ENCODE measurements at regions not wholly inside any gene's neighbourhood (a gene's known extent, or its start where the extent isn't known, plus 50 kb on each side); places are given as distances from the start of the nearest gene placed in this dataset.

GRCh38 chr12:108462686-108463085 lies 52.4 kb upstream of the FICD start:
- no peaks in the 10 kb centered on the region for H3K36me3 ChIP-seq
- H3K4me1 ChIP-seq = no peaks in the 10 kb centered on the region
- H3K9me3 ChIP-seq = no peaks in the 10 kb centered on the region
- intact Hi-C loops (cut with DNase I) = no loop called here
- no peak for DNase-seq (ENCODE audit: low spot score in 2 of 2)
- no peak for TF ChIP-seq CTCF (IDR thresholded peaks at IDR 0.05)
- H3K27me3 ChIP-seq = no peaks in the 10 kb centered on the region
- no peak overlapping the region for H3K27ac ChIP-seq
- H3K4me3 ChIP-seq = no peak overlapping the region

- Histone ChIP-seq H3K4me3 (no peak overlapping the region), H3K4me1 (no peaks in the 10 kb centered on the region), H3K9me3 (no peaks in the 10 kb centered on the region), H3K36me3 (no peaks in the 10 kb centered on the region), H3K27me3 (no peaks in the 10 kb centered on the region), H3K27ac (no peak overlapping the region)
- intact Hi-C loops (cut with DNase I) = no loop called here
- no peak for TF ChIP-seq CTCF (IDR thresholded peaks at IDR 0.05)
- DNase-seq (ENCODE audit: low spot score in 2 of 2) = no peak
Observed at GRCh38 chr12:108461058-108461660, 53.9 kb upstream of the FICD start.

- intact Hi-C loops (cut with DNase I) = loop anchor here (2.0 to 5.0 kb wide), 3 partner anchors 54 to 362 kb away; no protein-coding TSS in a partner anchor
Observed at GRCh38 chr12:108459149-108459548, 55.9 kb upstream of the FICD start.

GRCh38 chr12:108457734-108458361 lies 57.2 kb upstream of the FICD start:
- no peak for TF ChIP-seq CTCF (IDR thresholded peaks at IDR 0.05)
- no peak for DNase-seq (ENCODE audit: low spot score in 2 of 2)
- intact Hi-C loops (cut with DNase I) = loop anchor here (1.0 to 5.0 kb wide), 5 partner anchors 55 to 361 kb away; no protein-coding TSS in a partner anchor
- H3K27ac ChIP-seq = no peak overlapping the region
- H3K4me3 ChIP-seq = no peak overlapping the region
- H3K4me1 ChIP-seq = no peaks in the 10 kb centered on the region
- no peaks in the 10 kb centered on the region for H3K36me3 ChIP-seq
- no peaks in the 10 kb centered on the region for H3K9me3 ChIP-seq
- H3K27me3 ChIP-seq = no peaks in the 10 kb centered on the region

More at GRCh38 chr12:108459149-108459548, 55.9 kb upstream of the FICD start:
- Histone ChIP-seq H3K4me3 (no peak overlapping the region), H3K27me3 (no peaks in the 10 kb centered on the region), H3K9me3 (no peaks in the 10 kb centered on the region), H3K36me3 (no peaks in the 10 kb centered on the region), H3K4me1 (no peaks in the 10 kb centered on the region), H3K27ac (no peak overlapping the region)
- no peak for DNase-seq (ENCODE audit: low spot score in 2 of 2)
- TF ChIP-seq CTCF (IDR thresholded peaks at IDR 0.05) = no peak

GRCh38 chr12:108457006-108457733 lies 57.9 kb upstream of the FICD start:
- Histone ChIP-seq H3K9me3 (no peaks in the 10 kb centered on the region), H3K27me3 (no peaks in the 10 kb centered on the region), H3K36me3 (no peaks in the 10 kb centered on the region), H3K27ac (no peak overlapping the region), H3K4me1 (no peaks in the 10 kb centered on the region), H3K4me3 (no peak overlapping the region)
- peak; percentile 47 to 77 (median 66) for TF ChIP-seq CTCF (IDR thresholded peaks at IDR 0.05)
- intact Hi-C loops (cut with DNase I) = loop anchor here (1.0 to 5.0 kb wide), 4 partner anchors 120 to 360 kb away; no protein-coding TSS in a partner anchor
- DNase-seq (ENCODE audit: low spot score in 2 of 2) = no peak
